ENCODE measurements at regions not wholly inside any gene's neighbourhood (a gene's known extent, or its start where the extent isn't known, plus 50 kb on each side); places are given as distances from the start of the nearest gene placed in this dataset.

DNA sequence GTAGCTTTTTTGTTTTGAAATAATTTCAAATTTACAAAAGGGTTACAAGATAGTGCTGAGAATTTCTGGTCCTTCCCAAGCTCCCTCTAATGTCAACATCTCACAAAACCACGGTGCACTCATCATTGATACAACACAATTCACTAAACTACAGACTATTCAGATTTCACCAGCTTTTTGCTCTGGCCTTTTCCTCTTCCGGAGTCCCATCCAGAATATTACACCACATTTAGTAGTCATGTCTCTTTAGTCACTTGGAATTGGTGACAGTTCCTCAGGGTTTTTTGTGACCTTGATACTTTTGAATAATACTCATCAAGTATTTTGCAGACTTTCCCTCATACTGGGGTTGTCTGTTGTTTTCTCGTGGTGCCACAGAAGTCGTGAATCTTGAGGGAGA is 484.0 kb downstream of the GADD45G start:
- DNase-seq: no peak

DNA sequence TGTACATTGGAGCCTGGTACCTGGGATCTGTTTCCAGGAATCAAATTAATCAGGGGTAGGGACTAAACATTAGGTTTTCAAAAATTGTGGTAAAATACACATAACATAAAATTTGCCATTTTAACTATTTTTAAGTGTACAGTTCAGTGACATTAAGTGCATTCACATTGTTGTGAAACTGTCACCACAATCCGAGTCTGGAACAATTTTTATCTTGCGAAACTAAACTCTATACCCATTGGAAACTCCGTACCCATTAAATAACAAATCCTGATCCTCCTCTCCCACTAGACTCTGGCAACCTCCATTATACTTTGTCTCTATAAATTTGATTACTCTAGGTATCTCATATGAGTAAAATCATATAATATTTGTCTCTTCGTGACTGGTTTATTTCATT is 486.2 kb downstream of the GADD45G start:
- DNase-seq: no peak

DNA sequence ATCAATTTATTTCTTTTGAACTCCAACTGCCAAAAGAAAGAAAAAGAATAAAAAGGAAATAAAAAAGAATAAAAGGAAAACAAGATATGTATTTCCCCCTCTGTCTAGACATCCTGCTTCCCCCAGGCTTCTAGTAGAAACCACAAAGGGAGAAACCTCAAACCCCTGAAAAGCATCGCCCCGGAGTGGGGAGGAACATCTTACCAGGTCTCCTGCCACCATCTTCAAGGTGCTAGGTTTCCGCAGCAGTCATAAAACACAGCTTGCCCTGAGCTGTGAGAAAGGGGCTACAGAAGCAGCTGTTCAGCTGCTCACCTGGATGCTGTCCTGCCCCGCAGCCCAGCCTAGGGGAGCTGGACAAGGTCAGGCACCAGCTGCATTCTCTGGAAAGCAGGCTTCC is 487.7 kb downstream of the GADD45G start:
- peak; percentile 11 for DNase-seq

DNA sequence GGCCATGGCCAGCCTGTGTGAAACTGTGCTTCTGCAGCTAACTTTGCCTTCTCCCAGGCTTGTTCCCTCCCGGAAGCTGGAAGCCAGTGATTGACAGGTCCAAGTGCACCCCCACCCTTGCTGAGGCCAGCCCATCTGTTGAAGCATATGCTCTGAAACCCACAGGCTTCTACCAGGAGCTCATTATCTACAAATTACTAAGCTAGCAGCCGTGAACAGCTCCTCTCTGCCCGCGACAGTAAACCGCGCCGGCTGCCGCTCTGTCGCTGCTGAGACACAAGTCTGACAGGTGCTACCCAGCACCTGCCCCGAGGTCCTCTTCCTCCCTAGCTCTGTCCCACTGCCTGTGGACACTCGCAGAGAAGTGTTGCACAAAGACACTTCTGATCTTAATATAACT is 490.9 kb downstream of the GADD45G start:
- DNase-seq: no peak

DNA sequence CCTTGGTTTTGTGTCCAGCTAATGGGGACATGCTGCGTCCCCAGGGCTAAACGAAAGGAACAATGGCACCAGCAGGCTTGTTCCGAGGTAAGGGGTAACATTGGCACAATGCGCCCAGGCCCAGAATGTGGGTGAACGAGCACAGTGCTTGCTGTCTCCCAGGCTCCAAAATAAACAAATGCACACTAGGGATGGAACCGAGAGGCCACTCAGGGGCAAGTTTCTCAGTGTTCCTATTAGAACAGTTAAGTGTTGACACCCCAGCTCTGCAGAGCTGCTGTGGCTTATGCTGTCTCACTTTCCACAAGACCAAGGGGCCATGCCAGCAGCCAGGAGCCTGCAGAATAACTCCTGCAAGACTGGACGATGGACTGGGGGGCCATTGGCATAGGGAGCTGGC is 492.4 kb downstream of the GADD45G start:
- no peak for DNase-seq

DNA sequence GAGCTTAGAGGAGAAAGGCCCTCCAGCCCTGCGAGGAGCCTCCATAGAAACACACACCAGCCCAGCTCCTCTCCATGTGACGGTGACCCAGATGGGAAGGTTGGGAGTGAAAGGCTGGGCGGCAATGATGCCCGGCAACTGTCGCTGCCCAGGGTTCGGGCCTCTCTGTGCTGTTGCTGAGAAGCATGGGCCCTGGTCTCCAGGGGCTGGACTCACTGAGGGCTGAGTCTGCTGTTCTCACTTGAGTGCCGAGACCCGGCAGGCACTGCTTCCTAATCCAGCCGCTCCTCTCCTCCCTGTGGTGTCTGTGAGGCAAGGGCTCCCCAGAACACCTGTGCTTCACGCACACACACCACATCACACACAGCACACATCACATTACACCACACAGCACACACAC is 493.6 kb downstream of the GADD45G start:
- no peak for DNase-seq

DNA sequence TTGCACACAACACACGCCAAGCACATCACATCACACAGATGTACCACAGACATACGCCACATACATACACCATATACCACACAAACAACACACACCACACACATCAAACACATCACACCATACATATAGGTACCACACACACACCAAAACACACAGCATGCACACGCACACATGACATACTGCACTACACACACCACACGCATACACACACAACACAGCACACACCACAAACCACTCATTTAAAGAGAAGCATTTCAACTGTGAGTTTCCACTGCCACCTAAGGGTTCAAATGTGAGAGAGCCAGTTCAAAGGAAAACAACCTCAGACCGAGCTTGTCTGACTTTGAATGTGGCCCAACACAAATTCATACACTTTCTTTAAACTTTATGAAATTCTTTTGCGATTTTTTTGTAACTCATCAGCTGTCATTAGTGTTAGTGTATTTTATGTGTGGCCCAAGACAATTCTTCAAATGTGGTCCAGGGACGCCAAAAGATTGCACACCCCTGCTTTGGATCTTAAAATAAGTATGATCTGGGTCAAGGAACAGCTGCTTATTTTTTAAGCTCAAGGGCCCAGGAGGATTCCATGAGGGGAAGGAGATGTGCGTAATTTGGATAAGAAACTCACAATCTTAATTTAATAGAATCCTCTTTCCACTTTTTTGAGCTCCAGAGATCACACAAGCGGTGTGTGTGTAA is 494.6 kb downstream of the GADD45G start:
- DNase-seq: no peak

DNA sequence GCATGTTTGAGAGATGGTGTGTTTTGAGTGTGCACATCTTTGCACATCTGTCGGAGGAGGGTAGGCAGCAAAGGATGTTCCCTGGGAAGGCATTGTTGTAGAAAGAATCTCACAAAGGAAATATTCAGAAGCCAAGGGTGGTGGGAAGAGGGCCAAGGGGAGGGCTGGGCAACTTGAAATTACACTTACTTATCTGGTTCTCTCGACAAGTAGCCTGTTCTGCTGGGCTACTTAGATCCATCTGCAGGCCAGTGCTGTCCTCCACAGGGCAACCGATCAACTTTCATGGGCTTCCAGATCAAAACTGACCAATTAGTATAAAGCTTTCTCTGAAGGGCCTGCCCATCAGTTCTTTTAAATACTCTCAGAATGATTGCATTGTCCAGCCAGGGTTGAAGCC is 495.2 kb downstream of the GADD45G start:
- DNase-seq: no peak

DNA sequence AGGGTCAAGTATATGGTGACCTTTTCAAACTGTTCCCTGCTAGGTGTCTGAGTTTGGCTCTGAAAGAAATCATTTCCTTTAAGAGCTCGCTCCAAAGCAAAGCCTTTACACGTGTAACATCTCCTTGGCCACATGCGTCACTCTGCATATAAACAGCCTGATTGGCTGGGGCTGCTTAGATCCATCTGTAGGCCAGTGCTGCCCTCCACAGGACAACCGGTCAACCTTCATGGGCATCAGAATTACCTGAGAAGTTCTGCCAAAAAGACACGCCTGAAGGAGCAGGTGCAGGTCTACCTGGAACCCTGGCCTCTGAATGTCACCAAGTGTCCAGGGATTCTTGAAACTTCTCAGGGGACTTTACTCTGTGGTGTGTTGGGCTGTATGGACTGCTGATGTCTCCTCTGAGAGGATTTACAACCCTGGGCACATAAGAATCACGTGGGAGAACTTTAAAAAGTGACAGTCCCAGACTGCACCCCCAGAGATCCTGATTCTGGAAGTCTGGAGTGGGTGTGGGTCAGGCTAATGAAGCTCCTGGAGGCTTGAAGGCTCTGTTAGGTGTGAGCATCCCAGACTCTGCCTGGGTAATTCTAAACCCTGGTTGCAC is 497.6 kb downstream of the GADD45G start:
- DNase-seq: peak; percentile 78

DNA sequence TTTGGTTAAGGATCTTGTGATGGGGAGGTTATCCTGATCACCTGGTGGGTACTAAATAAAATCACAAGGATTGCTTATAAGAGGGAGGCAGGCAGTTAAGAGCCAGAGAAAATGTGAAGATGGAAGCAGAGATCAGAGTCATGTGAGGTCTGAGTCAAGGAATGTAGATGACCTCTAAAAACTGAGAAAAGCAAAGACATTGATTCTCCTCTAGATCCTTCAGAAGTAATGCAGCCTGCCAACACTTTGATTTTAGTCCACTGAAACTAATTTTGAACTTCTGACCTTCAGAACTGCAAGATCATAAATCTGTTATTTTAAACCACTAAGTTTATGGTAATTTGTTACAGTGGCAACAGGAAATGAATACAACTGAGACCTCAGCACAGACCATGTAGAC is 499.0 kb downstream of the GADD45G start:
- no peak for DNase-seq

DNA sequence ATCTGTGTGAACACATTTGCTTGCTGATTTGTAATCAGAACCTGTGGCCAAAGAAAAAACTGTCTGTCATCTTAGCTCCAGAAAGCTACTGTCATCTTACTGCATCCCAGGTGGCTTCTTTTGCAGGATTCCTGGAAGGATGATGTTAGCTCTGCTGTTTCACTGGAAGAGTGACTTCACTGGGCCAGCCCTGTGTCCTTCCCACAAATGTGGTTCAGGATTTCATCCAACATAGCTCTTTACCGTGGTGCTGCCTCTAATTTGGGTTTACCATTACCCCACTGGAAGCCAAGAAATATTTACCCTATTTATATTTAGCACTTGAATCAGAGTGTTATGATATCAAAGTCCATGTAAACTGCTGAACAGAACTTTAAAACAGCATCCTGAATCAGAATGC is 501.0 kb downstream of the GADD45G start:
- no peak for DNase-seq

DNA sequence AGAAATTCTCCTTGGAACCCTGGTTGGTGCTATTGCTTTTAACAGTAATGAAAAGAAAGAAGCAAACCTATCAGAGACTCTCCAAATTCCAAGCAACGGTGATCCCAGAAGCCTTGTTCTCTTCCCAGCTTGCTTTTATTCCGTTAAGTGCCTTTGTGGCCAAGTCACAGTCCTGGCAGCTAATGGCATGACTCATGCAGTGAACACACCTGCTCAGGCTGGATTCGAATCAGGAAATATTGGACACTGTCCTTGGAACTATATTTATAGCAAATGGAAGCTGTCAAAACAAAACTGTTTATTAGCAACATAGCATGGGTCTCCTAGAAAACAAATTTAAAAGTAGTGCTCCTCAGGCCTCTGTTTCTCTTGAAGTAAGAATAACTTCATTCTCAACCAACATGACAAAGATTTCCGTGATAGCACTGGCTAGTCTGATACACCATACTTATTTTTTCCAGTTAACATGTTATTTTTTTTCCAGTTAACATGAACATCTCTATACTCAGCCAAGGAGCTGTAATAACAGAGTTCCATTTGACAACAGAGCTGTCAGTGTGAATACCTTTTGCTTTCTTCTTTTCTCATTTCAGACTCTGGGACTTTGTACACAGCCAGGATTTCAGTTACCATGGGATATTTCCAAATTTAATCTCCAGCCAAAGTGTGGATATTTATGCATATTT is 502.4 kb downstream of the GADD45G start:
- DNase-seq: no peak

DNA sequence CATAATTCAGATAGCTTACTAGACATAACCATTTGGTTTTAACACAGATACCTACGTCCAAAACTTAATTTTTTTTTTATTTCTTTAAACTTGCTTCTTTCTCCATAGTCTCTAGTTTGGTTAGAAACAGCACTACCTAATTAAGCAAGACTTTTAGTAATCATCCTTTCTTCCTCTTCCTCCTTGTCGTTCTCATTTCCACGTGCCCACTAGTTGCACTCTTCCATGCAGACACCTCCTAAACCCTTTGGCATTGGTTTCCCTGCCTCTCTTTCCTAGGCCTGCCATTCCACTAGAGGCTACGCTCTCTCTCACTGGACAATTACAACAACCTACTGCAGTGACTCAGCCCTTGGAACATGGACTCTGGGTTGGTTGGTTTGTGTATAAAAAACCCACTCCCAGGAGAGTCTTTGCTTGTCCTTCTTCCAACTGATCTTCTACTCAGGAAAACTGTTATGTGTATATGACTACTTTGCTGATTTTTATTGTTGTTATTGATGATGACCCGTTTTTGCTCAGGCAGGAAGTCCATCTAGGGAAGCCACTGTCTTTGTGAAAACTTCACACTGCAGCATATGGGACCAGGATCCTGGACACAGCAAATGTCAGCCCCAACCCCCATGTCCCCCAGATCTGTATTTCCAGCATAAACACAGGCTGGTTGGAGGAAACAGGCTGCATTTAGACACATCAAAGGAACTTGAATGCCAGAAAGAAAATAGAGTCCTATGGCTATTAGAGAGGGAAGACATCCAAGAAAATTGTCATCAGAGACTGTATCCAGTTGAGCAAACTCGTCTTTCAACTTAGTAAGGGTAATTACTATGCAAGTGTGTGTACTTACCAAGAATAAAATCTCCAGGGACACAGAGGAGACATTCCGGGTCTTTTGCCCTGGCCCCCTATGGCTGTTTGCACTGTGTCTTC is 503.2 kb downstream of the GADD45G start:
- DNase-seq: no peak

DNA sequence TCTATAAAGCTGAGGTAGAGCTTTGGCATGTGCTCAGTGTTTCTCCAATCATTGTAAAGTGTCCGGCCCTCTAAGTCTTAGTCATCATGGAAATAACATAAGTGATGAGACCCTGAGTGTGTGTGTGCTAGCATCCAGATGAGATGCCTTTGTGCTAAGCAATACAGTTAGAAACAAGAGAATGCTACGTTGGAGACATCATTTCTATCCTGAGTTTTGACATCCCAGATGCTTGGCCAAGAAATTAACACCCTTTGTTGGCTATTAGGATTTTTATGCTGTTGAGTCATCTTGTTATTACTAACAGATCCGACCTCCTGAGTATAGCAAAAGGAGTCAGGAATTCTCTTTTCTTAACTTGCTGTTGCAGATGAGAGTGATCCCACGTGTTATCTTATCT is 508.0 kb downstream of the GADD45G start:
- no peak for DNase-seq

DNA sequence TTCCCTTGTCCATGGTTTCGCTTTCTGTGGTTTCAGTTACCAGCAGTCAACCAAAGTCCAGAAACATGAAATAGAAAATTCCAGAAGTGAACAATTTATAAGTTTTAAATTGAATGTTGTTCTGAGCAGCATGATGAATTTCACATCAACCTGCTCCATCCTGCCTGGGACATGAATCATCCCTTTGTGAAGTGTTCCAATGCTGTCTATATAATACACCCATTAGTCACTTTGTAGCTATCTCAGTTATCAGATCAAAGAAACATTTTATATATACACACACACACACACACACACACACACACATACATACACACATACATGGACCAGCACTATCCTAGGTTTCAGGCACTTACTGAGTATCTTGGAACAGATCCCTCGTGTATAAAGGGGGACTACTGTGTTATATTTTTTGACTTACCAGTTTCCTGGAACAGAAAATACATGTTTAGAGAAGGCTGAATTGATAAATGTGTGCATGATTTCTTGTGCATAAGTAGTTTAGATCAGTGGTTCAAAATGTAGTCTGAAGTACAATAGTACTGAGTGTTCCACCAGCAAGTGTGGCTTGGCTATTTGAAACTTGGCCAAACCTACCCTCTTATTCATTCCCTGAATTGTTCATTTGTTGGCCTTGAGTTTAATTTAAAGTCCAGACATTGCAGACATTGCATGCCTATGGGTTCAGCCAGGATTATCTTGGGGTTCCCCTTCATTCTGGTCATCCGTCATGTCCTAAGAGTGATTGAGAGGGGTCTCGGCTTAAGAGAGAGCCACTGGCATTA is 510.0 kb downstream of the GADD45G start:
- DNase-seq: no peak

DNA sequence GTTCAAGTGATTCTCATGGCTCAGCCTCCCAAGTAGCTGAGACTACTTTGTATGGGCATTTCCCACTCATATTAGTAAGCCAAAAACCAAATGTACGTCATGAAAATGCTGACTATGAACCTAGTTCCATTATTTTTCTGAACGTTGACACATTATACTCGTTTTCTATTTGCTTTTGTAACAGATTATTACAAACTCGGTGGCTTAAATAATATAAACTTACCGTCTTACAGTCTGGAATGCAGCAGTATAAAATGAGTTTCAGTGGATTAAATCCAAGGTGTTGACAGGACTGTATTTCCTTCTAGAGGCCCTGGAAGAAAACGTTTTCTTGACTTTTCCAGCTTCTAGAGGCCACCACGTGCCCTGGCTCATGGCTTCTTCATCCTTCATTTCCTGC is 517.0 kb downstream of the GADD45G start:
- no peak for DNase-seq

DNA sequence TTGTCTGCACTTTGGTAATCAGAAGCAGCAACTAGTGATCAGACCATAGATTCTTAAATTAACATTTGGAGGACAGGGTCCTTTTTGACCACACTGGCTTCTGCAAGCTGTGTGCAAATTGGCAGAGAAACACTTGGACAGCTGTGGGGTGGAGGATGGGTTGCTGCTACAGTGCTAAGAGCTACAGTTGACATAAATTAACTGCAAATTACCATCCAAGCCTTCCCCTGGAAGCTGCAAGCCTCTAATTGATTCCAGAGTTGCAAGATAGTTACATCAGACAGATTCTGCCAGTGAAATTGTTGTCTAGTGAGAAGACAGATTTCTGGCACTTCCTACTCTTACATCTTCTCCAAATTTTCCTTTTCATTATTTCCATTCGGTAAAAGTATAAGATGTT is 517.7 kb downstream of the DIRAS2 start:
- no peak for DNase-seq

DNA sequence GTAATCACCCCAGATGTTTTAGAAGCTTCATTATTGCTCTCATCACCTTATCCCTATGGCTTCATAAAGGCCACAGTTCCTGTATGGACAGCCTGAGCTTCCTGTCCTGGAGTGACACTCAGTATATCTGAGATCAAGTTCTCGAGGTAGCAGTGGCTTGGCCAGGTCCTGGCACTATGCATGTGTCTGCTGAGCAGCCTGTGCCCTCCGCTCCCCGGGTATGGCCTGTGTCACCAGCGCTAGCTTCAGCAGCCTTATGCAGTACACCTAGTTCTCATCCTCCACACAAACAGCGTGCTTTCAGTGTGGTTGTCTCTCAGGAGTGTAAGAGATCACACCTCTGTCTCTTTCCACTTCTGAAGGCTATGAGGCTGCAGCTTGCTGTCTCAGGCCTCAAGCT is 514.7 kb downstream of the DIRAS2 start:
- no peak for DNase-seq

DNA sequence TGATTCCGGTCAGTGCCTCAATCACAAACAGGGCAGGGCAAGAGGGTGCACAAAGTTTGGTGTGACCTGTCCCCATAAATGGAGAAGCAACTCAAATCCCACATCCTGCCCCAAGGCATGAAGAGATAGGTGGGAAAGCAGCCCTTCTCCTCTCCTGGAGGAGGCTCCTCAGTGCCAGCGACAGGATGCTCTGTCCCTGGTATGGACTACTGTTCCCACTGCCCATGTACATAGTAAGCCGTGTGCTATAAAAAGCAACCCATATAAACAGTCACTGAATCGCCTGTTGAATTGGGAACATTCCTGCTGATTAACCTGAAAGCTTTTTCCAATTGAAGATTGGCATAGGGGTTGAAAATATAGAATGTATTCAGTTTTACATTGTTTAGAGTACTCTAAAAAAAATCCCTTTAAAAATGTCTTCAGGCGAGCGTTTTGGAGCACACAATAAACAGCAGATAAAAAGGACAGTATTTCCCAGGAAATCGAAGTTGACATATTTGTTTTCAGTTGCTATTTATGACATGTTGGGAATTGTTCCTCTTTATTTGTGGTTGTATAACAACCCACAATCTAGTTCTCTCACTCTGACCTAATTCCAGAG is 513.9 kb downstream of the DIRAS2 start:
- no peak for DNase-seq

DNA sequence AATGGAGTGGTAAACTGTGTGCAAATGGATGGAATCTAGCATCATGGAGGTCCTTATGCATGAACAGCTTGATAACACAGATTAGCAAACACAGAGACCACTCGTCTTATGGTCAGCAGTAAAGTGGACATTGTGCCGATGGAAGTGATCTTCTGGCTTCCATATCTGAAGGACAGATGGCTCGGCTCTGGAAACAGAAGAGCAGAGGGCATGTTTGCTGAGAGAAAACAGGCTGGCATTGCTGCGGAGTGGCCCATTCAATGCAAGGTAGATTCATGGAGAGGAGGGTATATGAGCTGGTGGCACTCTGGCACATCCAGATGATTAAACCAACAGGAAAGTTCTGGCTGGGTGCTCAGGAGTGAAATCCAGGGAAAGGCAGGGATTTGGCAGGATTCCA is 513.2 kb downstream of the DIRAS2 start:
- no peak for DNase-seq

DNA sequence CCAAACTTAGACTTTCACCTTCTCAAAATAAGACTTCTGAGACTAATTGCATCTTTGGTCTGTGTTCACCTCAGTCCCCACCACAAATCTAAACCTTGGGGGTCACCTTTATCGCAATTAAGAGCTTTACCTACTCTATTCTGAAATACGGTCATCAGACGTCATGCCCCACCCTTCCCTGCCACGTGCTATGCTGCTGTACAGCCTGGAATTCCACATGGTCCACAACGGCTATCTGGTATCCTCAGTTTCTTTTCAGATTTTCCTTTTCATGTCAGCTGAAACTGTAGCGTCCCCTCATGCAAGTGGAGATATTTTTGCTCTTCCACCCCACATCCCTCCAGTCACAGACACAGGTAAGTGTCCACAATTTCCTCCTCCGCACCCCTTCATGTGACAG is 511.1 kb downstream of the DIRAS2 start:
- DNase-seq: no peak

DNA sequence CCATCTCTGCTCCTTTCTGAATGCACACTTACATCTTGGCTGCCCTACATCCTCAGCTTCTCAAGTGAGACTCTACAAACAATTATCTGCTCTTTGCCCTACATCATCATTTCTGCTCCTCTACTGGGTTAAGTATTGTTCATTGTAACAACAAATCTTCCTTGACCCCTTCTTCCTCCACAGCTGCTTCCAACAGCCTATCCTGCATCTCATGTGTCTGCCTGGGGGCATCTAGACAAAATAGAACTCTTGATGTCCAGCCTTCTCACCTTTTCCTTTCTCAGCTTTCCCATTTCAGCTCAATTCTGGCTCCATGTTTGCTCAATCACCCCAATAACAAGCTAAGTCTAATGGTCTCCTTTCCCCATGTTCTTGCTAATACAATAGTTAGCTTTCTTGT is 509.8 kb downstream of the DIRAS2 start:
- no peak for DNase-seq
